ENCODE measurements at regions not wholly inside any gene's neighbourhood (a gene's known extent, or its start where the extent isn't known, plus 50 kb on each side); places are given as distances from the start of the nearest gene placed in this dataset.
"Not testable (repeated sequence)": the region's sequence is repeated elsewhere in the genome, so short reads cannot be mapped to it uniquely, and the experiment has no call there.

GRCh38 chr12:82620917-82621316, 65.8 kb upstream of the TMTC2 start:
- H3K9me2 ChIP-seq (replicated peaks; ENCODE audit: low read depth, low read length): no peaks in the 10 kb centered on the region
- TF ChIP-seq EZH2phosphoT487 (IDR thresholded peaks at IDR 0.05; ENCODE audit: borderline replicate concordance) (no peak), CTCF (conservative IDR thresholded peaks at IDR 0.05; ENCODE audit: low read length) (no peak)
- no peaks in the 10 kb centered on the region for H3K36me3 ChIP-seq (ENCODE audit: insufficient read depth, low read length)
- no peaks in the 10 kb centered on the region for H3K9me3 ChIP-seq (ENCODE audit: insufficient read depth, low read depth, low read length)
- H3F3A ChIP-seq (ENCODE audit: low read depth): no peaks in the 10 kb centered on the region
- H3K79me2 ChIP-seq (ENCODE audit: insufficient read depth, low read length): no peaks in the 10 kb centered on the region
- H4K20me1 ChIP-seq (ENCODE audit: insufficient read depth, low read length, poor library complexity, severe bottlenecking): no peaks in the 10 kb centered on the region
- H3K9ac ChIP-seq (ENCODE audit: low read depth, low read length, poor library complexity, severe bottlenecking): no peak overlapping the region
- no peak overlapping the region for H3K4me3 ChIP-seq (ENCODE audit: low read length, poor library complexity, severe bottlenecking)
- H2AFZ ChIP-seq (ENCODE audit: low read length): no peak overlapping the region
- H3K4me1 ChIP-seq (ENCODE audit: insufficient read depth, low read length, poor library complexity, severe bottlenecking): no peaks in the 10 kb centered on the region
- H3K27me3 ChIP-seq (ENCODE audit: insufficient read depth, low read length, poor library complexity, severe bottlenecking): no peaks in the 10 kb centered on the region
- H3K4me2 ChIP-seq (ENCODE audit: low read depth, low read length, poor library complexity, severe bottlenecking): no peak overlapping the region

GRCh38 chr12:82625523-82625922, 61.2 kb upstream of the TMTC2 start:
- H3K27me3 ChIP-seq (ENCODE audit: insufficient read depth, low read length, poor library complexity, severe bottlenecking): no peaks in the 10 kb centered on the region
- H3K4me3 ChIP-seq (ENCODE audit: low read length, poor library complexity, severe bottlenecking): no peak overlapping the region
- no peaks in the 10 kb centered on the region for H3K4me1 ChIP-seq (ENCODE audit: insufficient read depth, low read length, poor library complexity, severe bottlenecking)
- no peaks in the 10 kb centered on the region for H3K36me3 ChIP-seq (ENCODE audit: insufficient read depth, low read length)
- no peaks in the 10 kb centered on the region for H3K79me2 ChIP-seq (ENCODE audit: insufficient read depth, low read length)
- H3F3A ChIP-seq (ENCODE audit: low read depth): no peaks in the 10 kb centered on the region
- H3K9me2 ChIP-seq (replicated peaks; ENCODE audit: low read depth, low read length): no peaks in the 10 kb centered on the region
- no peak overlapping the region for H2AFZ ChIP-seq (ENCODE audit: low read length)
- no peak overlapping the region for H3K4me2 ChIP-seq (ENCODE audit: low read depth, low read length, poor library complexity, severe bottlenecking)
- no peaks in the 10 kb centered on the region for H3K9me3 ChIP-seq (ENCODE audit: insufficient read depth, low read depth, low read length)
- H3K9ac ChIP-seq (ENCODE audit: low read depth, low read length, poor library complexity, severe bottlenecking): no peak overlapping the region
- no peaks in the 10 kb centered on the region for H4K20me1 ChIP-seq (ENCODE audit: insufficient read depth, low read length, poor library complexity, severe bottlenecking)
- no peak for TF ChIP-seq EZH2phosphoT487 (IDR thresholded peaks at IDR 0.05; ENCODE audit: borderline replicate concordance)
- no peak for TF ChIP-seq CTCF (conservative IDR thresholded peaks at IDR 0.05; ENCODE audit: low read length)

- Histone ChIP-seq H3K4me1 (ENCODE audit: insufficient read depth, low read length, poor library complexity, severe bottlenecking) (no peaks in the 10 kb centered on the region), H3K4me3 (ENCODE audit: low read length, poor library complexity, severe bottlenecking) (no peak overlapping the region), H4K20me1 (ENCODE audit: insufficient read depth, low read length, poor library complexity, severe bottlenecking) (no peaks in the 10 kb centered on the region), H2AFZ (ENCODE audit: low read length) (no peak overlapping the region), H3K9me3 (ENCODE audit: insufficient read depth, low read depth, low read length) (no peaks in the 10 kb centered on the region), H3K9ac (ENCODE audit: low read depth, low read length, poor library complexity, severe bottlenecking) (no peak overlapping the region), H3K9me2 (replicated peaks; ENCODE audit: low read depth, low read length) (no peaks in the 10 kb centered on the region), H3K27me3 (ENCODE audit: insufficient read depth, low read length, poor library complexity, severe bottlenecking) (no peaks in the 10 kb centered on the region), H3K79me2 (ENCODE audit: insufficient read depth, low read length) (no peaks in the 10 kb centered on the region), H3K4me2 (ENCODE audit: low read depth, low read length, poor library complexity, severe bottlenecking) (no peak overlapping the region), H3K36me3 (ENCODE audit: insufficient read depth, low read length) (no peaks in the 10 kb centered on the region), H3F3A (ENCODE audit: low read depth) (no peaks in the 10 kb centered on the region)
- TF ChIP-seq CTCF (conservative IDR thresholded peaks at IDR 0.05; ENCODE audit: low read length) (peak; percentile 52), EZH2phosphoT487 (IDR thresholded peaks at IDR 0.05; ENCODE audit: borderline replicate concordance) (no peak)
Measured at GRCh38 chr12:82627799-82628198, 58.9 kb upstream of the TMTC2 start.

- not testable (repeated sequence) for H2AFZ ChIP-seq (ENCODE audit: low read length); H3K79me2 ChIP-seq (ENCODE audit: insufficient read depth, low read length)
Measured at GRCh38 chr12:82634495-82635258, 52.0 kb upstream of the TMTC2 start.

More at GRCh38 chr12:82634495-82635258, 52.0 kb upstream of the TMTC2 start:
- not testable (repeated sequence) for H3K4me3 ChIP-seq (ENCODE audit: low read length, poor library complexity, severe bottlenecking); H3K9me3 ChIP-seq (ENCODE audit: insufficient read depth, low read depth, low read length); H3K27me3 ChIP-seq (ENCODE audit: insufficient read depth, low read length, poor library complexity, severe bottlenecking); H3K36me3 ChIP-seq (ENCODE audit: insufficient read depth, low read length); H3K4me1 ChIP-seq (ENCODE audit: insufficient read depth, low read length, poor library complexity, severe bottlenecking); H3F3A ChIP-seq (ENCODE audit: low read depth); H4K20me1 ChIP-seq (ENCODE audit: insufficient read depth, low read length, poor library complexity, severe bottlenecking); H3K9ac ChIP-seq (ENCODE audit: low read depth, low read length, poor library complexity, severe bottlenecking); H3K9me2 ChIP-seq (replicated peaks; ENCODE audit: low read depth, low read length); H3K4me2 ChIP-seq (ENCODE audit: low read depth, low read length, poor library complexity, severe bottlenecking)

Measured in Loucy (cell line).